ENCODE measurements at regions not wholly inside any gene's neighbourhood (a gene's known extent, or its start where the extent isn't known, plus 50 kb on each side); places are given as distances from the start of the nearest gene placed in this dataset.
"Not testable (repeated sequence)": the region's sequence is repeated elsewhere in the genome, so short reads cannot be mapped to it uniquely, and the experiment has no call there.

DNA sequence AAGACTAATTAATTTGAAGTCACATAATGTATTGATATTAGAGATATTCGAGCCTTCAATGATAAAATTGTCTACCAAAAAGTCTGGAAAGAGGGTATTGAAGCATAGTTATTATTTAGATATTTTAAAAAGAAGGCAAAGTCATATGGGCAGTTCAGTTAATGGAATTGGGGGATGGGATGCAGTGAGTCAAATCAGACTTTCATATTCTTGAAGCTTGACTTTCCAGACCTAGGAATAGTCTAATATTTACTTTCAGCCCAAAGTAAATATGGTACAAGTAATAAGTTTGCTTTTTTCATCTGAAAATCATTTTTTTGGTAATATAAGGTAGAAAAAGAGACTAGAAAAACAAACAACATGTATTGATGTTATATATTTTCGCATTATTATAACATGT is 2017.8 kb downstream of the C4orf33 start:
- no peak for ATAC-seq

DNA sequence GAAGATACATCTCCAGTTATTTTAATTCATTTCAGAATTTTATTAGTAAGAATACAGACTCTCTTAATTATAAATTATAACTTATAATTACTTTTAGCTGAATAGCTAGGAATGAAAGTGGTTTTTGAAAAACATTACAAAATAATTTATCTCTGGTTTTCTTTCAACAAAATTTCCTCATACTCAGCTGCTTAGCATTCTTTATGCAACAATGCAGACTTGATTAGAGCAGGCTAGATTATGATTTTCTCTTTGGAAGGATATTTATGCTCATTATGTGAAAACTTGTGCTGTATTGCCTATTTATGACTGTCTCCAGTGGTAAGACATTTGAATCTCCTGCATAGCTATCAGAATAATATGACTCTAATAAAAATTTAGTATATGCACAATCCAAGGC is 2023.7 kb downstream of the C4orf33 start:
- ATAC-seq, result no peak

DNA sequence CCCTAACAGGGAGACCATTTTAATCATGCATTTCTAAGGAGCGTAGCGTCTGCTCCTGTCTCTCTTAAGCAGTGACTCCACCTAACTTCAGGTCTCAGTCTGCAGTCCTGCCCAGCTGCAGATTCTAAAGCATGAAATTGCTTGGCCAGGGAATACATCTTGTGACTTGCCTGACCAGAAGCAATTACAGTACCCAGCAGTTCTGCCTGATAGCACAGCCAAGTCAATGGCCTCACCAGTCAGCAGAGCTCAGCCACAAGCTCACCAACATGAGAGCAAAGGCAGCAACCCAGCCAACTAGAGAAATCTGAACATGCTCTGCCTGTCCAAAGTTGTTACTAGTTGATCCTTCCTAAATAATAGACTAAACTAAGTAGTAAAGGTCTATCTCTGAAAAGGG is 2011.9 kb upstream of the PCDH10 start:
- no peak for ATAC-seq

DNA sequence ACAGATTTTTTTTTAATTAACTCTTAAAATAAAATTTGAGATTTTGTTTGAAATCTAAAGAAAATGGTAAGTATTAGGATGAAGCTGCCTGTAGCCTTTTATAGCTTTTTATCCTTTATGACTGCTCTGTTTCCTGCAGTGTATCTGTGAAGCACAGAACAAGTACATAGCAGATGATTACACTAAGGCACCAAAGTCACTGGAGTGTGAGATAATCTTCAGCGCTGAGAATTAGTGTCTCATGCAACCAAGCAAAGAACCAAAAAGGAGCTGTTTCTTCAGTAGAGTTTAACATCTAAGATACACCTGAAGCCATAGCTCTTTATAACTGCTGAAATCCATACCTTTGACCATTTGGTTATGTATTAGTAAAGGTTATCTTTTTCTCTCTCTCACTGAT is 1989.8 kb upstream of the PCDH10 start:
- ATAC-seq, result no peak

DNA sequence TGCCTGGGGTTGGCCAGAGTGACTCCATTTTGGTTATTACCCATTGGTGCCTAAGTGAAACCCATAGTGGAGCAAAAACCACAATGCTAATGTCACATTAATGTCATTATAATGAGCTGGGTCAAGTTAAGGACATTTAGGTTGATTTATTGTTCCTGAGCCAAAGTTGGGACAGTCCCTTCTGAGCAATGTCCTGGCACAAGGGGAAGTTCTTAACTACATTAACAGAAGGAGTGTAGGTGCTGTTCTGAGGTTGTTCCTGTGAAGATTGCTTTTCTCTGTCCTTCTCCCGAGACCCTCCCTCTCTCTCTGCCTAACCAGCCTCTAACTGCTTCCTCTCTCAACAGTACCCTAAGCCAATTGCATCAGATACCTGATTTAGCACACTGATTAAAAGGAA is 1956.8 kb upstream of the PCDH10 start:
- no peak for ATAC-seq

DNA sequence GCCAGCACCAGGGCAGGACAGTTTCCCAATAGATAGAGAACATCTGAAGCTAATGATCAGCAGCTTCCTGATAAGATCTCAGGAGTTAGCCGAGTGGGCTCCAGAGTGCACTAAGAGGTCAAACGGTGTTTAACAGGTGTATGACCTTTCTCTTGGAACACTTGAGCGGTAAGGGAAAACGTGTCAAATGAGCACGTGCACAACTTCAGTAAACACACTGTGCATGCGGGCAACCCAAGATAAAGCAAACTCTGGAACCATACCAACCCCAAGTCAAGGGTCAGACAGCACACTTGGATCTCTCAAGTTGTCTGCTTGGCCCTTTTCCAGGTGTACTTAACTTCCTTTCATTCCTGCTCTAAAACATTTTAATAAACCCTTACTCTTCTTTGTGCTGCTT is 1941.5 kb upstream of the PCDH10 start:
- ATAC-seq, result no peak

DNA sequence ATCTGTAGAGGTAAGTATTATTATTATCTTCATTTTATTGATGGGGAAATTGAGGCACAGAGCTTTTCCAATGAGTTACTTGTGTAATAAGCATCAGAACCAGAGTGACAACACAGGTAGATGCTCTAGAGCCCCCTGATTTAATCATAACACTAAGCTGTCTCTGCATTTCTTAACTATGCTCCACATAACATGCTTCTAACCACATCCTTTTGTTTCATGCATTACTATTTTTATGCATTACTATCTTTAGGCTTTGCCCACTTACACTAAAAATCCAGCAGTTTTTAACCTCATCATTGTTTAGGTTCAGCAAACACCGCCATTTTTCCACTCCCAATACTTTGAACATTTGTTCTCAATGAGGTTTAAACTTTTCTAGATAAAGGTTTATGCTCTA is 1900.8 kb upstream of the PCDH10 start:
- no peak for ATAC-seq

DNA sequence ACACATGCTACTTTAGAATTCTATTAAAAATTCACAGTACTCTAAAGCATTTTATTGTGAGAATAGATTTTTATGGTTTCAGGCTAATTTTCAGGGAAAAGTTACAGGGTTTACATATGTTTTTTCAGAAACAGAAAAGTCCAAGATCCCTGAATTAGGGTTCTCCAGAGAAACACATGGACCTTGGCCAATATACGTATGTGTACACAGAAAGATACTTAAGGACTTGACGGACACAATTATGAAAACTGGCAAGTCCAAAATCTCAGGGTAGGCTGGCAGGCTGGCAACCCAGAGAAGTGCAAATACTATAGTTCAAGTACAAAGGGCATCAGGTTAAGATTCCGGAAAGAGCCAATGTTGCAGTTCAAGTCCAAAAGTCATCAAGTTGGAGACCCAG is 1897.8 kb upstream of the PCDH10 start:
- no peak for ATAC-seq

DNA sequence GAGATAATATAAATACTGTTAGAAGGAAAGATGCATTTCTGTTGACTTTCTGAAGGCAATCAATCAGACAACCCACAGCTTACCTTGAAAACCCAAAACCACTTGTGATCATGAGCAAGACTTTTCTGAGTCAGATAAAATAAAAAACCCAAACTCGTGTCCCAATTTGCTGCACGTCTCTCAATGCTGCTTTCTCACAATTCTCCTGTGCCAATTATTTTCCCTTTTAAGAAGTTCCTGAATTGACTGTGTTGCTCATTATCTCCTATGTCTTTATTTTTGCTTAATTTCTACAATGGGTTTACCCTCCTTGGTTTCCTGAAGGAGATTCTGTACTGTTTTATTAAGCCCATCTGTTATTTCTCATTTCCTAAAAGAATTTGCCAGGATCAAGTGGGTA is 1891.9 kb upstream of the PCDH10 start:
- no peak for ATAC-seq

DNA sequence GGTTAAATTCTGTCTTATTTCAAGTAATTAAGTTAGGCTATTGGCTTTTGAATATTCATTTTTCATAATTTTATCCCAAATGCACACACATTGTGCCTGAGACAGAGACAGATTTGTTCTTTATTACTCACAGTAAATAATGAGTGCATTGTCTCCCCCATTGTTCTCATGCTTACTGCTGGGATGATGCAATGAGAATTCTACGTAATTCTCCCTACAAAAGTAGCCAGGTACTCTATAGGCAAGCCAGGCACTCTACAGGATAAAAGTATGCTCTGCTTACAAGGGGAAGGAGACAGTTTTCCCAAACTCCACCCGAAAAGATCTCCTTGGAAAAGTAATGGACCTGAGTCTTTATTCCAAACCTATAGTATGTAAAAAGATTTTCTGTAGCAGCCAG is 1890.7 kb upstream of the PCDH10 start:
- ATAC-seq, result no peak

DNA sequence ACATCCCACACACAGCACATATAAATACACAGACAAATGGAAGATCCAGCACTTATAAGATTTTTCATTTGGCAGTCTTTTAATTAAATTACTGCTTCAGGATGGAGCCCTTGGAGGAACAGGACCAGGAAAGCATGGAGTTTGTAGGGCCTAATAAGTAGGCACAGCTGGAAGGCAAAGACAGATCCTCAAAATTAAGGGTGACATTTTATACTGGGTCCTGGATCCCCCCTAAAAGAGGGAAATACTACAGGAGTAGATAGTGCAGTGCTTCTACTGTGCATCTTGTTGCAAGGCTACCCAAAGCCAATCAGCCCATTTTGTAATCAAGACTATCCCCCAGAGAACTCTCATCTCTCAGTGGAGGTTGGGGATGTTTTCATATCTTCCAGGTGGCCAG is 1860.7 kb upstream of the PCDH10 start:
- ATAC-seq, result no peak

DNA sequence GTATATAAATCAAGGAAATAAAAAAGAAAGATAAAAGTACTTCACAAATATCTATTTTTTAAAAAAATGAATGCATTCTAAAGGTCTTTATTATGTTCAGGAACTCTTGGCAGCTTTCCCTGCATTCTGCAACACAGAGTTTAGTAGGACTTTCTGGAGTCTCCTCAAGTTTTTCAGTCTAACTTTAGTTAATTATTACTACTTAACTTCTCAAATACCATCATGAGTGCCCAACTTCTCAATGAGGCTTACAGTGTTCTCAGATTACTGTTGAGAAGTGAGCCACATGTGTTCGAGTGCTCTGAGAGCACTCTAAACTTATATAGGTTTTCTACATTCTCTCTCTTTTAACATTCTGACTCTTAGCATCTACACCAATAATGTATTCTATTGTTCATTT is 1852.9 kb upstream of the PCDH10 start:
- no peak for ATAC-seq

DNA sequence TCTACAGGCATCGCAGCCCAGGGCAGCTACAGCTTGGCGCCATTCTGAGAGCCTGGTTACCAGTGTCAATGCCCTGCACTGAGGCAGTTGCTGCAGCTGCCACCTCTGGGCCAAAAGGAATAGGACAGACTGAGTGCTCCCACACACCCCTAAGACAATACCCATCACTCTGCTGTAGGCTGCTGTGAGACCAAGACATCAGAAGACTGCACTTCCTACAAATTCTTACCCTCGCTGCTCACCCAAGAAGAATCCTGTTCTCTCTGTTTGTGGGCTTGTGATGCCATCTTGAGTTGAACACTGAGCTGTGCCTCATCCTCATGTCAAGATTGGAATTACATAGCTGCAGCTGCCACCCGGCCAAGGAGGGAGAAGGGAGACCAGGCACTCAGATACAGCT is 1847.0 kb upstream of the PCDH10 start:
- ATAC-seq, result no peak

DNA sequence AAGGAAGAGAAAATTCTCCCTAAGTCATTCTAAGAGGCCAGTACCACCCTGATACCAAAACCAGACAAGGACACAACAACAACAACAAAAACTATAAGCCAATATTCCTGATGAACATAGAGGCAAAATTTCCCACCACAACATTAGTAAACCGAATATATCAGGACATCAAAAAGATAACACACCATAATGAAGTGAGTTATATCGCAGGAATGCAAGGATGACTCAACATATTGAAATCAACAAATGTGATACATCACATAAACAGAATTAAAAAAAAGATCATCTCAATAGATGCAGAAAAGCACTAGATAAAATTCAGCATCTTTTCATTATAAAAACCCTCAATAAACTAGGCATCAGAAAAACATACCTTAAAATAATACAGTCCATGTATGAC is 1844.4 kb upstream of the PCDH10 start:
- no peak for ATAC-seq

DNA sequence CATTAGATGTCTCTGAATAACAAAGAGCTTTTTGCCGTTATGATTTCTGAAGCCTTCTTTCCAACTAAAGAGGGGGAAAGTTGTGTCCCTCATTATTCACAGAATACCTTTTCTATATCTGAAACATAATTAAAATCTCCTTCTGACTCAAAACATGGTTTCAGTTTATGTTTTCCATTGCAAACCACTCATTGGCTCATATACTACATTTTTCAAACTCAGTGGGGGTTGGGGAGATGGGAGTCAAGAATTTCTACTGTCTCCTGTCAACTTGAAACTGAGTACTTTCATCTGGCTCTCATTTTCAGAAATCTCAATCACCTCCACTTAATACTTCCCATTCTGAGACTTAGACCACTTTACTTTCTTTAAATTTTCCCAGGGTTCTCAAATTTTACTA is 1839.5 kb upstream of the PCDH10 start:
- no peak for ATAC-seq

DNA sequence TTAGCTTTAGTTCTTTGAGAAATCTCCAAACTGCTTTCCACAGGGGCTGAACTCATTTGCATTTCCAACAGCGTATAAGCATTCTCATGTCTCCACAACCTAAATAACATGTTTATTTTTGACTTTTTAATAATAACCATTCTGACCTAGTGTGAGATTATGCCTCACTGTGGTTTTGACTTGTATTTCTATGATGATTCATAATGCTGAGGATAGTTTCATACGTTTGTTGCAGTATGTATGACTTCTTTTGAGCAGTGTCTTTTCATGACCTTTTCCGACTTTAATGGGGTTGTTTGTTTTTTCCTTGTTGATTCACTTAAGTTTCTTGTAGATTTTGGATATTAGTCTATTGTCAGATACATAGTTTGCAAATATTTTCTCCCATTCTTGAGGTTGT is 1833.0 kb upstream of the PCDH10 start:
- no peak for ATAC-seq

DNA sequence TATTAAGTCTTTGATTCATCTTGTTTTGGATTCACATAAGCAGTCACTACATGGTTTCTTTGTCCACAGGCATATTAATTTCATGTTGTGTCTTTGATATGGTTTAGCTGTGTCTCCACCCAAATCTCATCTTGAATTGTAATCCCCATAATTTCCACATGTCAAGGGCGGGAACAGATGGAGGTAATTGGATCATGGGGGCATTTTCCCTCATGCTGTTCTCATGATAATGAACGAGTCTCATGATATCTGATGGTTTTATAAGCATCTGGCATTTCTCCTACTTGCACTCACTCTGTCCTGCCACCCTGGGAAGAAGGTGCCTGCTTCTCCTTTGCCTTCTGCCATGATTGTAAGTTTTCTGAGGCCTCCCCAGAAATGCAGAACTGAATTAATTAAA is 1811.2 kb upstream of the PCDH10 start:
- ATAC-seq, result no peak

DNA sequence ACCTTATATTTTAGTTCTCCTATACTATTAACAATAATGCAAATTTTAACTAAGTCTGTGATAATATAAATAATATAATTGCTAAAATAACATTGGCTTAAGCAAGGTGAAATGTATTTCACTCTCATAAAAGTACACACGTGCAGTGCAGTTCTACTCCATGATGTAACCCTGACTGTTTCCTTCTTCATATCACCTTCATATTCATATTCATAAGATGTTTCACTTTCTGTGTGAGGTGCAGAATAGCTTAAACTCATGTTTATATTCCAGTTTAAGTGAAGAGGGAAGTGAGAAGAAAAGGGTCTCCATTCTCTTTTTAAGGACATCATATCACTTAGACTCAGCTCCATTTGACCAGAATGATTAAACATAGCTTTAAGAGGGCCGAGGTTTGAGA is 1810.0 kb upstream of the PCDH10 start:
- no peak for ATAC-seq

DNA sequence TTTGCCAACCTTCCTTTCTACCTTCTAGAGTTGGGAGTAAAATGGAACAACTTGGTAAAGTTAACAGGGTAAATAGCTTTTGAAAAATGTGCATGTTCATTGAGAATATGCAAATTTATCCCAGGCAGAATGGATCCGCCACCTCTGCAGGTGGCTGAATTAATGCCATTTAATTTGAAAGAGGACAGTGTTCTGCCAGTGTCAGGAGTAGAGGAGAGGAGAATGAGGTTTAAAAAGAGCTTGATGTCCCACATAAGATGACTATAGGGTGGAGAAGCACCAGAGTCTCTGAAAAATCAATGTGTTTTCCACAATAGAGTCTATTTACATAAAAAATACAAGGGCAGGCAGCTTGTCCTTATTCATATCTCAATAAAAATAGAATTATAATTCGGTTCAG is 1804.3 kb upstream of the PCDH10 start:
- no peak for ATAC-seq

DNA sequence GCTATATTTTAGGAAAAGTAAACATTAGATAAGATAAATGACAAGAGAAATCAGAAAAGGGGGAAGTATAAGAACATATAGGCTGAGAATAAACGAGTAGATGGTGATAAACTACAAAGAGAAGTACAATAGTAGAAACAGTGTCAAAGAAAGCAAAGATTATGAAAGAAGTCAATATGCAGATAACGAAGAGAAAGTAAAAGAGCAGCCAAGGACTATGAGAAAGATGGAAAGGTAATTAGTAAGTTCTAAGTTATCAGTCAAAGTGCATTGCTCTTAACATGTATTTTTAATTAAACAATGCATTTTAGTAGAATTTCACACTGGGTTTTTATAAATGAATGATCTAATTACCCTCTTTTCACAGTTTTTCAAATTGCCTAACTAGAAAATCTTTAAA is 1801.3 kb upstream of the PCDH10 start:
- no peak for ATAC-seq

DNA sequence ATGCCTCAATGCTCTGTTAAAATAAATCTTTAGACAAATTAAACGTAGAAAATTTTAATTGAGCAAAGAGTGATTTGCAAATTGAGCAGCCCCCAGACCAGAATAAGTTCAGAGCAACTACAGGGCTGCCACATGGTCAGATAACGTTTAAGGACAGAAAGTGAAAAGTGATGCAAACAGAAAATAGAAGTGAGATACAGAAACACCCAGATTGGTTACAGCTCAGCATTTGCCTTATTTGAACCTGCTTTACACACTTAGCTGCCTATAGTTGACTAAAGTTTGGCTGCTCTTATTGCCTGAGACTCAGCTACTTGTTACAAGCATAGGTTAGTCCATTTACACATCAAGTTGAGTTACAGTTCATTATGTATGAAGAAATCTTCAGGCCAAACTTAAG is 1800.8 kb upstream of the PCDH10 start:
- no peak for ATAC-seq

DNA sequence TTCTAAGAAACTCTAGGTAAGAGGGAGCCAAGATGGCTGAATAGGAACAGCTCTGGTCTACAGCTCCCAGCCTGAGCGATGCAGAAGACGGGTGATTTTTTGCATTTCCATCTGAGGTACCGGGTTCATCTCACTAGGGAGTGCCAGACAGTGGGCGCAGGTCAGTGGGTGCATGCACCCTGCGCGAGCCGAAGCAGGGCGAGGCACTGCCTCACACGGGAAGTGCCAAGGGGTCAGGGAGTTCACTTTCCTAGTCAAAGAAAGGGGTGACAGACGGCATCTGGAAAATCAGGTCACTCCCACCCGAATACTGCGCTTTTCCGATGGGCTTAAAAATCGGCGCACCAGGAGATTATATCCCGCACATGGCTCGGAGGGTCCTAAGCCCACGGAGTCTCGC is 1796.7 kb upstream of the PCDH10 start:
- not testable (repeated sequence) for ATAC-seq

DNA sequence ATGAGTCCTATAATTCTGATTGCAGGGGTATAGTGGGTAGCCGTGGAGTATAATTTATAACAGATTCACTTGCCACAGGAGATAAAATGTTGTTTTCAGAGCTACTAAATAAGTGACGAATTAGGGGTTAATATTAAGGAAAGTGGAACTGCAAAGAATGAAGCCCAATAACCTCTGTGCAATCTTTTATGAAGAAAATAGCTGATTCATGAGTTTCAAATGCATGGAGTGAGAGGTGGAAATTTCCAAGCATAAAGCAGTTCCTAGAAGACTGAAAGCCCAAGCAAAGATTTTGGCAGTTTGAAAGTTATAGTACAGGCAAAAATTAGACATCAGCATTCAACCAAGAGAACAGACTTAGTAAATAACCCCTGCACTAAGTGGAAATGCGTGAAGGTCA is 1782.4 kb upstream of the PCDH10 start:
- ATAC-seq, result no peak

DNA sequence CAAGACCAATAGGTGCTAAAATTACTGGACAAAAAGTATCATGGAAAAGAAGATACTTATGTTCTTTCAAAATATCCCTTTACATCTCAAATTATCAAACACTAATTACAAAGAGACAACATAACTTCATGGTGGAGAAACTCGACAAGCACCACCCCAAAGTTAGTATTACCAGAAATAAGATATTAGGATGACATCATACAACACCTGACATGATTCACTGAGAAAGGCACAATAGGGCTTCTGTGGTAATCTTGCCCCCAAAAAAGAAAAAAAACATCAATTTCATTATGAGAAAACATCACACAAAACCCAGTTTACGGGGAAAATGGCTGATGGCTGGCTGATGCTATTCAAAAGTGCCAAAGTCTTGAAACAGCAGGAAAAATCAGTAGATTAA is 1781.7 kb upstream of the PCDH10 start:
- no peak for ATAC-seq

DNA sequence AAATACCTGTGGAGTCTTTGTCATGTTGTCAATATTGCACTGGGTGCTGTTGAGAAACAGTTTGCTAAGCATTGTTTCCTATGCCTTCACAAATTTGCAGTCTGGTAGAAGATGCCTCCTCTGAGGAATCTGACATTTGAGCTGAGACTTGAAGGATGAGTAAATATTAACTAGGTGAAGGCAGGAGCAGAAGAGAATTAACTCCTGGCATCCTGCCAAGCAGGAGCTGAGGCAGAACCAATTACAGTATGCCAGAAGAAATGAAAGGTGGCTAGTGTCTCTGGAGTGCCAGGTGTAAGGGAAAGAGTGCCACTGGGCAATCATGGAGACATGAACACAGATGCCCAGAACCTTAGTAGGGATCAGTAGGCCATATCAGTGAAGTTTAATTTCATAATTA is 1778.2 kb upstream of the PCDH10 start:
- no peak for ATAC-seq

DNA sequence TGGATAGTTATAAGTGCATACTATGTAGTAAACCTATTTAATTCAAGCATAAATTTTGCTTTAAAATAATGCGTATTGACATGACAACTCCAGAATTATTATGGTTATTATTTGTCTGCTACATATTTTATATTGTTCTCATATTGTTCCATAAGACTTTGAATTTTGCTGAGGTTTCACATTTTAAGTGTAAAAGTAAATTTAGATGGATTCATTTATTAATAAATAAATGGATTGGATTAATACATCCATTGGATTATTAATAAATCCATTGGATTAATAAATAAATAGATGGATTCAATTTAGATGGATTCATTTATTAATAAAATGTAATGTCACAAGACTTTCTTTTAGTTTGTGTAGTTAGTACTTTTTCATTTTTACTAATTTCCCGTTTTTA is 1768.0 kb upstream of the PCDH10 start:
- no peak for ATAC-seq
